Liver (tissue), 8 donors: ENCODE measurements at regions not wholly inside any gene's neighbourhood (a gene's known extent, or its start where the extent isn't known, plus 50 kb on each side); places are given as distances from the start of the nearest gene placed in this dataset.

ENCODE experiments used
- DNase-seq: peaks from one replicate; pipeline ENCODE4 v3.0.0-alpha.2; 2017; ENCODE audit warnings: low spot score
- H3K27ac ChIP-seq, 2 donors: one replicate each; pipeline ENCODE4 v1.7.0; 2013; ENCODE audit warnings: inconsistent platforms in 2 of 2, low read length in 2 of 2, control low read depth in 1 of 2, low read depth in 1 of 2, mild to moderate bottlenecking in 1 of 2
- H3K27me3 ChIP-seq, 4 donors: one replicate each; pipeline versions ENCODE4 v1.6.1 to v1.7.0; 2013; ENCODE audit warnings: low read length in 3 of 4, inconsistent platforms in 1 of 4, mild to moderate bottlenecking in 1 of 4, moderate library complexity in 1 of 4; ENCODE audit not compliant: control insufficient read depth in 4 of 4, insufficient read depth in 4 of 4
- H3K36me3 ChIP-seq, 4 donors: one replicate each; pipeline versions ENCODE4 v1.6.1 to v1.7.0; 2013; ENCODE audit warnings: low read length in 3 of 4, mild to moderate bottlenecking in 3 of 4, low read depth in 1 of 4, moderate library complexity in 1 of 4; ENCODE audit not compliant: control insufficient read depth in 4 of 4, insufficient read depth in 3 of 4
- H3K4me1 ChIP-seq, 4 donors: one replicate each; pipeline versions ENCODE4 v1.6.1 to v1.7.0; 2013; ENCODE audit warnings: low read length in 3 of 4, mild to moderate bottlenecking in 3 of 4, moderate library complexity in 1 of 4; ENCODE audit not compliant: control insufficient read depth in 4 of 4, insufficient read depth in 4 of 4
- H3K4me3 ChIP-seq, 3 donors: one replicate each; pipeline versions ENCODE4 v1.6.1 to v1.7.0; 2013; ENCODE audit warnings: low read length in 3 of 3, control low read depth in 1 of 3, low read depth in 1 of 3, mild to moderate bottlenecking in 1 of 3
- H3K9ac ChIP-seq, 2 donors: one replicate each; pipeline ENCODE4 v1.7.0; 2013; ENCODE audit warnings: low read length in 2 of 2, mild to moderate bottlenecking in 2 of 2, moderate library complexity in 2 of 2, control low read depth in 1 of 2, low read depth in 1 of 2
- H3K9me3 ChIP-seq, 4 donors: one replicate each; pipeline versions ENCODE4 v1.6.1 to v1.7.0; 2013; ENCODE audit warnings: low read length in 3 of 4; ENCODE audit not compliant: control insufficient read depth in 4 of 4
- EGR1 ChIP-seq, 2 donors: IDR thresholded peaks; 2 replicates each; pipeline ENCODE4 v1.6.1; 2016 to 2018; ENCODE audit warnings: antibody characterized with exemption in 2 of 2, low read depth in 2 of 2
- FOXA1 ChIP-seq: IDR thresholded peaks from 2 replicates; pipeline ENCODE4 v1.6.1; 2016; ENCODE audit warnings: antibody characterized with exemption
- FOXA2 ChIP-seq: IDR thresholded peaks from 2 replicates; pipeline ENCODE4 v1.6.1; 2016; ENCODE audit warnings: antibody characterized with exemption
- GABPA ChIP-seq, 2 donors: IDR thresholded peaks in 1 of 2; conservative IDR thresholded peaks in 1 of 2; 2 replicates each; pipeline ENCODE4 v1.6.1; 2016; ENCODE audit warnings: antibody characterized with exemption in 2 of 2, mild to moderate bottlenecking in 1 of 2, moderate library complexity in 1 of 2
- HNF4A ChIP-seq, 2 donors: conservative IDR thresholded peaks; 2 replicates each; pipeline ENCODE4 v1.6.1; 2016; ENCODE audit warnings: antibody characterized with exemption in 2 of 2, mild to moderate bottlenecking in 2 of 2
- HNF4G ChIP-seq: IDR thresholded peaks from 2 replicates; pipeline ENCODE4 v1.6.1; 2016; ENCODE audit warnings: antibody characterized with exemption
- JUND ChIP-seq, 2 donors: IDR thresholded peaks; 2 replicates each; pipeline ENCODE4 v1.6.1; 2016; ENCODE audit warnings: antibody characterized with exemption in 2 of 2
- NR2F2 ChIP-seq: IDR thresholded peaks from 2 replicates; pipeline ENCODE4 v1.6.1; 2016; ENCODE audit warnings: antibody characterized with exemption
- RXRA ChIP-seq, 2 donors: IDR thresholded peaks; 2 replicates each; pipeline ENCODE4 v1.6.1; 2017 to 2018; ENCODE audit warnings: antibody characterized with exemption in 2 of 2, mild to moderate bottlenecking in 1 of 2
- TAF1 ChIP-seq: conservative IDR thresholded peaks from 2 replicates; pipeline ENCODE4 v1.6.1; 2016; ENCODE audit warnings: antibody characterized with exemption, mild to moderate bottlenecking
- YY1 ChIP-seq: IDR thresholded peaks from 2 replicates; pipeline ENCODE4 v1.6.1; 2016; ENCODE audit warnings: antibody characterized with exemption, mild to moderate bottlenecking
- WGBS: extraction: QIAGEN DNeasy Blood & Tissue Kit; methylation state at CpG from one replicate; pipeline ENCODE4 v1.1.7; 2013; 5-methylcytosine and 5-hydroxymethylcytosine counted together
- TF ChIP-seq, protein P1 (sequence below): IDR thresholded peaks from 2 replicates; pipeline ENCODE4 v1.6.1; 2016; ENCODE audit warnings: antibody characterized with exemption
- TF ChIP-seq, protein P2 (sequence below): IDR thresholded peaks from 2 replicates; pipeline ENCODE4 v1.6.1; 2016; ENCODE audit warnings: antibody characterized with exemption, mild to moderate bottlenecking
- TF ChIP-seq, protein P3 (sequence below): fragments of 150-350 bp; IDR thresholded peaks from 2 replicates; pipeline ENCODE4 v1.5.1; 2017; ENCODE audit warnings: improper control_type of control experiment, low read depth, low read length; ENCODE audit not compliant: missing input control
- TF ChIP-seq, protein P4 (sequence below): IDR thresholded peaks from 2 replicates; pipeline ENCODE4 v1.6.1; 2016; ENCODE audit warnings: antibody characterized with exemption
- donor health status: healthy.
- donor health status: healthy.
- donor health status: healthy.
- donor health status: healthy.
- donor health status: healthy.

DNA sequence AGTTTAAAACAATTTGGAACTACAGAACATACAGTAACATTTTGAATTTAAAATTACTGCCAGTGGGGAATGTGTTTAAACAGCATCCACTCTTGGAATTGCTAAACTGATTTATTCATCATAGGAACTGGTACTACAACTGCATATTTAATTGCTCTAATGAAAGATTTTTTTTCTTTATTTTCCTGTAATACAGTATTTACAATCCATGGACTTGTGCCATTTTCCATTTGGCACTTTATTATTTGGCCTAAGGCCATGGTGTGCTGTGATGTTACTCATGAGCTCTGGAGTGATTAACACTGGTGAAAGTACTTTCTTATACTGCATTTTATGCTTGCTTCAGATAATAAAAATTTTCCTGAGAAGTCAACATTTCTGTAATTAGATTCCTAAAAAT is 69.7 kb upstream of the NUDT6 start:
- TF ChIP-seq, protein P1, sequence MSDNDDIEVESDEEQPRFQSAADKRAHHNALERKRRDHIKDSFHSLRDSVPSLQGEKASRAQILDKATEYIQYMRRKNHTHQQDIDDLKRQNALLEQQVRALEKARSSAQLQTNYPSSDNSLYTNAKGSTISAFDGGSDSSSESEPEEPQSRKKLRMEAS, result no peak
- no peak for TF ChIP-seq FOXA1
- TF ChIP-seq YY1, result no peak
- TF ChIP-seq RXRA (IDR thresholded peaks at IDR 0.05), result no peak
- TF ChIP-seq, protein P2, sequence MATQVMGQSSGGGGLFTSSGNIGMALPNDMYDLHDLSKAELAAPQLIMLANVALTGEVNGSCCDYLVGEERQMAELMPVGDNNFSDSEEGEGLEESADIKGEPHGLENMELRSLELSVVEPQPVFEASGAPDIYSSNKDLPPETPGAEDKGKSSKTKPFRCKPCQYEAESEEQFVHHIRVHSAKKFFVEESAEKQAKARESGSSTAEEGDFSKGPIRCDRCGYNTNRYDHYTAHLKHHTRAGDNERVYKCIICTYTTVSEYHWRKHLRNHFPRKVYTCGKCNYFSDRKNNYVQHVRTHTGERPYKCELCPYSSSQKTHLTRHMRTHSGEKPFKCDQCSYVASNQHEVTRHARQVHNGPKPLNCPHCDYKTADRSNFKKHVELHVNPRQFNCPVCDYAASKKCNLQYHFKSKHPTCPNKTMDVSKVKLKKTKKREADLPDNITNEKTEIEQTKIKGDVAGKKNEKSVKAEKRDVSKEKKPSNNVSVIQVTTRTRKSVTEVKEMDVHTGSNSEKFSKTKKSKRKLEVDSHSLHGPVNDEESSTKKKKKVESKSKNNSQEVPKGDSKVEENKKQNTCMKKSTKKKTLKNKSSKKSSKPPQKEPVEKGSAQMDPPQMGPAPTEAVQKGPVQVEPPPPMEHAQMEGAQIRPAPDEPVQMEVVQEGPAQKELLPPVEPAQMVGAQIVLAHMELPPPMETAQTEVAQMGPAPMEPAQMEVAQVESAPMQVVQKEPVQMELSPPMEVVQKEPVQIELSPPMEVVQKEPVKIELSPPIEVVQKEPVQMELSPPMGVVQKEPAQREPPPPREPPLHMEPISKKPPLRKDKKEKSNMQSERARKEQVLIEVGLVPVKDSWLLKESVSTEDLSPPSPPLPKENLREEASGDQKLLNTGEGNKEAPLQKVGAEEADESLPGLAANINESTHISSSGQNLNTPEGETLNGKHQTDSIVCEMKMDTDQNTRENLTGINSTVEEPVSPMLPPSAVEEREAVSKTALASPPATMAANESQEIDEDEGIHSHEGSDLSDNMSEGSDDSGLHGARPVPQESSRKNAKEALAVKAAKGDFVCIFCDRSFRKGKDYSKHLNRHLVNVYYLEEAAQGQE, result no peak
- TF ChIP-seq EGR1 (IDR thresholded peaks at IDR 0.05; ENCODE audit: low read depth in 2 of 2), result no peak
- TF ChIP-seq, protein P3, sequence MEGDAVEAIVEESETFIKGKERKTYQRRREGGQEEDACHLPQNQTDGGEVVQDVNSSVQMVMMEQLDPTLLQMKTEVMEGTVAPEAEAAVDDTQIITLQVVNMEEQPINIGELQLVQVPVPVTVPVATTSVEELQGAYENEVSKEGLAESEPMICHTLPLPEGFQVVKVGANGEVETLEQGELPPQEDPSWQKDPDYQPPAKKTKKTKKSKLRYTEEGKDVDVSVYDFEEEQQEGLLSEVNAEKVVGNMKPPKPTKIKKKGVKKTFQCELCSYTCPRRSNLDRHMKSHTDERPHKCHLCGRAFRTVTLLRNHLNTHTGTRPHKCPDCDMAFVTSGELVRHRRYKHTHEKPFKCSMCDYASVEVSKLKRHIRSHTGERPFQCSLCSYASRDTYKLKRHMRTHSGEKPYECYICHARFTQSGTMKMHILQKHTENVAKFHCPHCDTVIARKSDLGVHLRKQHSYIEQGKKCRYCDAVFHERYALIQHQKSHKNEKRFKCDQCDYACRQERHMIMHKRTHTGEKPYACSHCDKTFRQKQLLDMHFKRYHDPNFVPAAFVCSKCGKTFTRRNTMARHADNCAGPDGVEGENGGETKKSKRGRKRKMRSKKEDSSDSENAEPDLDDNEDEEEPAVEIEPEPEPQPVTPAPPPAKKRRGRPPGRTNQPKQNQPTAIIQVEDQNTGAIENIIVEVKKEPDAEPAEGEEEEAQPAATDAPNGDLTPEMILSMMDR, result no peak
- no peak for TF ChIP-seq TAF1
- no peak for TF ChIP-seq HNF4G
- TF ChIP-seq FOXA2, result no peak
- TF ChIP-seq GABPA (IDR thresholded peaks at IDR 0.05 in 1 of 2, conservative IDR thresholded peaks at IDR 0.05 in 1 of 2), result no peak
- TF ChIP-seq NR2F2, result no peak
- no peak for TF ChIP-seq JUND (IDR thresholded peaks at IDR 0.05)
- TF ChIP-seq, protein P4, sequence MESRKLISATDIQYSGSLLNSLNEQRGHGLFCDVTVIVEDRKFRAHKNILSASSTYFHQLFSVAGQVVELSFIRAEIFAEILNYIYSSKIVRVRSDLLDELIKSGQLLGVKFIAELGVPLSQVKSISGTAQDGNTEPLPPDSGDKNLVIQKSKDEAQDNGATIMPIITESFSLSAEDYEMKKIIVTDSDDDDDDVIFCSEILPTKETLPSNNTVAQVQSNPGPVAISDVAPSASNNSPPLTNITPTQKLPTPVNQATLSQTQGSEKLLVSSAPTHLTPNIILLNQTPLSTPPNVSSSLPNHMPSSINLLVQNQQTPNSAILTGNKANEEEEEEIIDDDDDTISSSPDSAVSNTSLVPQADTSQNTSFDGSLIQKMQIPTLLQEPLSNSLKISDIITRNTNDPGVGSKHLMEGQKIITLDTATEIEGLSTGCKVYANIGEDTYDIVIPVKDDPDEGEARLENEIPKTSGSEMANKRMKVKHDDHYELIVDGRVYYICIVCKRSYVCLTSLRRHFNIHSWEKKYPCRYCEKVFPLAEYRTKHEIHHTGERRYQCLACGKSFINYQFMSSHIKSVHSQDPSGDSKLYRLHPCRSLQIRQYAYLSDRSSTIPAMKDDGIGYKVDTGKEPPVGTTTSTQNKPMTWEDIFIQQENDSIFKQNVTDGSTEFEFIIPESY, result no peak
- peaks cover 0 to 4% (median 0%) of the 10 kb centered on the region in 4 donors for H3K36me3 ChIP-seq
- no peaks in the 10 kb centered on the region for H3K27me3 ChIP-seq
- H3K4me1 ChIP-seq, result no peaks in the 10 kb centered on the region
- H3K27ac ChIP-seq, result no peak overlapping the region
- no peak overlapping the region for H3K4me3 ChIP-seq
- peaks cover 0 to 3% (median 0%) of the 10 kb centered on the region in 4 donors for H3K9me3 ChIP-seq
- no peak for DNase-seq
- no peak overlapping the region for H3K9ac ChIP-seq

DNA sequence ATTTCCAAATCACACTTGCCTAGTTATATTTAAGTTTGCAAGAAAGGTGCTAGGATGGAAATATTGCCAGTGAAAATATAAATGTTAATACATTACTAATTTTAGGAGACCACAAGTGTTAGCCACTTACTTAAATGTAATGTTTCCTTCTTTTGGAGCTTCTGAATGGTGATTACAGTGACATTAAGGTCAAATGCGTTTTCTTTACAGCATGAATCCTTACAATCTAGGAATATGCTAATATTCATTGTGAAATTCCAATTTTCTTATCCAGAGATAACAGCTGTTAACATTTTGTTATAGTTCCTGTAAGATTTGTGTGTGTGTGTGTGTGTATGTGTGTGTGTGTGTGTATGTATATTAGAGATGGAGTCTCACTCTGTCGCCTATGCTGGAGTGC is 70.2 kb upstream of the NUDT6 start:
- no peaks in the 10 kb centered on the region for H3K27me3 ChIP-seq
- no peaks in the 10 kb centered on the region for H3K4me1 ChIP-seq
- no peak for DNase-seq
- WGBS, result 94% methylated on average over 2 of the region's 2 CpGs
- no peak overlapping the region for H3K4me3 ChIP-seq
- no peak overlapping the region for H3K9ac ChIP-seq
- H3K27ac ChIP-seq, result no peak overlapping the region
- peaks cover 0 to under 1% (median 0%) of the 10 kb centered on the region in 4 donors for H3K36me3 ChIP-seq
- H3K9me3 ChIP-seq, result peaks cover 0 to 3% (median 0%) of the 10 kb centered on the region in 4 donors
- TF ChIP-seq, protein P4, result no peak
- TF ChIP-seq, protein P3, result no peak
- TF ChIP-seq EGR1 (IDR thresholded peaks at IDR 0.05; ENCODE audit: low read depth in 2 of 2) (no peak), JUND (IDR thresholded peaks at IDR 0.05) (no peak), HNF4A (conservative IDR thresholded peaks at IDR 0.05) (no peak), YY1 (no peak)
- TF ChIP-seq, protein P1, result no peak
- TF ChIP-seq, protein P2, result no peak
